HG02943 (cell line): ENCODE measurements at regions not wholly inside any gene's neighbourhood (a gene's known extent, or its start where the extent isn't known, plus 50 kb on each side); places are given as distances from the start of the nearest gene placed in this dataset.

Experiments used
- ATAC-seq: cut with Tn5 transposase; IDR thresholded peaks from one replicate; pipeline ENCODE4 v1.9.1; 2021; ENCODE audit warnings: mild to moderate bottlenecking, low read depth, moderate library complexity; ENCODE audit not compliant: unreplicated experiment

- ATAC-seq, result no peak
These were observed 126.1 kb downstream of the ESM1 start for GRCh38 chr5:54859316-54859715.

DNA sequence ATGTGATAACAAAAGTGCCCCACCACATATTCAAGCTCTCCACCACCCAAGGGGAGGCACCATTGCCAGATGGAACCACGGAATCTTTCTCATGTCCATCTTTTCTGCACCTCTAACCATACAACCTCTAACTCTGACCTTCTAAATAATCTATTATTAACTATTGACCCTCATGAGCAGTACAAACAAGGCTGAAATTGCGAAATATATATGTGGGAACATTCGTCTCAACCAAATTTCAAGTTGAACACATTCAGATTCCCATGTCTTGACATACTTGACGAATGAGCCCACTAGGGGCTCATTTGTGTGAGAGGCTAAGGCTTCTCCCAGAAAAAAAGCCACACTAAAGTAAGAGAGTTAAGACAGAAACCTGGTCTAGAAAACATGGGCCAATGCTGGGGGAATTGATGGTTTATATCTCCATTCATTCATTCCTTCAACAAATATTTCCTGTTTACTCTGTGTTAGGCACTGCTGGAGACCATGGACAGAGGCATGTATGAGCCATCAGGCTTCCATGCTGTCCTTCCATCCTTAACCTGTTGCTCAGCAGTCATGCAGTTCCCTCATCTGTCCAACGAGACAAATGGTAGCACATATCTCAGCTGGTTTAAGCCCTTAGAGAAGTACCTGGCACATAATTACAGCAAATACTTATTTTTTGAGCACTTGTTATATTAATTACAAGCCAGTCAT lies 130.4 kb downstream of the ESM1 start:
- ATAC-seq, result no peak

- ATAC-seq, result no peak
These were observed 133.4 kb downstream of the ESM1 start for GRCh38 chr5:54852007-54852406.

GRCh38 chr5:54851449-54851848 lies 133.9 kb downstream of the ESM1 start:
- ATAC-seq, result no peak

DNA sequence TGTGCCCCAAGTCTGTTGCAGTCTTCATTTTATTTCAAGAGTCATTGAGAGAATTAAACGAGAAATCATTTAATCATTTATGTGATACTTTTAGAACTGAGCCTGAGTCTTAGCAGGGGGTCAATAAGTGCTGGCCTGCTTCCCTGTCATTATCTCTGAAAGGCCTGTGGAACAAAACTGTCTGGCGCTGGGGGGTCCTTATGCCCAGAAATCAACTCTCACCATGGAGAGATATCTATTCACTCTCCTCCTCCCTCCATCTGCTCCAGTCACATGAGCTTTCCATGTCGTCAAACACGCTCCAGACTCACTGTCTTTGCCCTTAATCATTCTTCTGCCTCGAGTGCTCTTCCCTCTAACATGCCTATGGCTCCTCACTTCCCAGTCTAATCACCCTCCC lies 136.8 kb downstream of the ESM1 start:
- no peak for ATAC-seq

GRCh38 chr5:54845567-54845941 lies 139.8 kb downstream of the ESM1 start:
- ATAC-seq, result no peak

DNA sequence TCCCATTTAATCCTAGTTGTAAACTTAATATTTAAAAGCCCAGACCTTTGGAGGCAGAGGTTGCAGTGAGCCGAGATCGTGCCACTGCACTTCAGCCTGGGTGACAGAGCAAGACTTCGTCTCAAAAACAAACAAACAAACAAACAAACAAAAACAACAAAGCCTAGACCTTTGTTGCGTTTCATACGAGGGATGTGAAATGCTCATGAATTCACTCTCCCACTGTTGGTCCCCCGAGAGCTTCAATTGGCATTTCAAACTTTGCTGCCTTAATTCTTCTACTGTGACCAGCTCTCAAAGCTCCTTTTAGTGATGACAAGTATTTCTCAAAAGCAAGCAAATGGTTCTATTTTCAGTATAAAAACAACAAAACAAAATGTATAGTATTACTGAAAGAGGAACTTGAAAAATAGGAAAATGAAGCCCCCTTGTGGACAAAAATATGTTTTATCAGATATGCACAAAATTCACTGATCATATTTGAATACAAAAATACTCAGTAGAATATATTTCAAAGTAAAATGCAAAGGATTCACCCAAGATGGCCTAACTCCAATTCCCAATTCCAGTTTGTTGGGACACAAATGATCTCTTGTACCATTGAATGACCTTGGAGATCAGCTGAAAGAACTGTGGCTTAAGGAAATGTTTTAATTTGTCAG lies 140.4 kb downstream of the ESM1 start:
- no peak for ATAC-seq

GRCh38 chr5:54844266-54844665 lies 141.1 kb downstream of the ESM1 start:
- no peak for ATAC-seq

GRCh38 chr5:54841481-54841880 lies 143.9 kb downstream of the ESM1 start:
- no peak for ATAC-seq

DNA sequence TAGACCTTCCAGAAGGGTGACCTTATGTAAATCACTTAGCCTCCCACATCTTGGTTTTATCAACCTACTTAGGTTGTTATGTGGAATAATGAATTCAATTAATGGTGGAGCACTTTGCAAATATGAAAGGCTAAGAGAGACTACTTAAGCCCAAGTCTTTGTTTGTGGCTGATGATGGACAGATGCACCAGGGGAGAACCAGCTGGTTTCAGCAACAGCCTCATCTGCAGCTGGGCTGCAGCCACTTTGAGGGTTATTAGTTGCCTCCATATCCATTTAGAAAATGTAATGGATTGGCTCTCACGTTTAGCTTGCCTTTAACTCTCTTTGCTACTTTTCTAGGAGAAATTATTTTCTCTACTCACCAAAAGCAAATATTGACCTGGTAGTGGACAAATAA lies 146.6 kb downstream of the ESM1 start:
- ATAC-seq, result no peak

DNA sequence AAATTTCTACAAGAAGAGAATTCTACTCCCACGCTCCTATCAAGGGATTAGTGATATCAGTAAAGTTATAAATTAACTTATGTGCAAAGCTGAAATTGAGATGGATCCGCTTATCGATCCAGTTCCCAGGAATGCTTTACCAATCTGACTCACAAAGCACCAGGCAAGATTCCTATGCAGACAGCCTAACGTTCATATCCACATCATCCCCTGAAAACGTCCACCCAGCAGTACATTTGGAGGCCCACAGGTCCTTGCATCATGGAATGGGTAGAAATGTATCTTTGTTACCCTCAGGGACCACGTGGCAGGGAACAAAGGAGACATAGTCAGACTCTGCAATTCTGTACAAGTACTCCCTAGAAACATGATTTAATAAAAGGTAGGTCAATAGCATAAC lies 147.4 kb downstream of the ESM1 start:
- no peak for ATAC-seq

GRCh38 chr5:54837093-54837492 lies 148.3 kb downstream of the ESM1 start:
- ATAC-seq, result no peak

GRCh38 chr5:54835647-54836046 lies 149.7 kb downstream of the ESM1 start:
- ATAC-seq, result no peak

GRCh38 chr5:54834121-54834842 lies 151.1 kb downstream of the ESM1 start:
- no peak for ATAC-seq

GRCh38 chr5:54833590-54833989 lies 151.8 kb downstream of the ESM1 start:
- ATAC-seq, result no peak

GRCh38 chr5:54832858-54833257 lies 152.5 kb downstream of the ESM1 start:
- ATAC-seq, result no peak

GRCh38 chr5:54832045-54832444 lies 153.3 kb downstream of the ESM1 start:
- ATAC-seq, result no peak

- ATAC-seq, result no peak
These were observed 154.2 kb downstream of the ESM1 start for GRCh38 chr5:54831233-54831632.

GRCh38 chr5:54829676-54830535 lies 155.5 kb downstream of the ESM1 start:
- no peak for ATAC-seq

GRCh38 chr5:54829102-54829501 lies 156.3 kb downstream of the ESM1 start:
- no peak for ATAC-seq

GRCh38 chr5:54828151-54828550 lies 157.2 kb downstream of the ESM1 start:
- no peak for ATAC-seq
